Neural cell (in vitro differentiated cells): ENCODE measurements at regions not wholly inside any gene's neighbourhood (a gene's known extent, or its start where the extent isn't known, plus 50 kb on each side); places are given as distances from the start of the nearest gene placed in this dataset.

Experiments
- CTCF ChIP-seq: fragments of 450-650 bp; IDR thresholded peaks from 2 replicates; pipeline ENCODE4 v1.5.1; 2014; ENCODE audit warnings: antibody characterized with exemption, mild to moderate bottlenecking, moderate library complexity; ENCODE audit not compliant: poor library complexity, severe bottlenecking
- MXI1 ChIP-seq: fragments of 450-650 bp; conservative IDR thresholded peaks from 2 replicates; pipeline ENCODE4 v1.6.1; 2014; ENCODE audit warnings: antibody characterized with exemption, mild to moderate bottlenecking; ENCODE audit not compliant: poor library complexity, severe bottlenecking
- TAF1 ChIP-seq: IDR thresholded peaks from 2 replicates; pipeline ENCODE4 v1.6.1; 2012; ENCODE audit warnings: low read depth

GRCh38 chr6:169052462-169052861 lies 201.2 kb downstream of the THBS2 start:
- TF ChIP-seq MXI1 (no peak), CTCF (no peak), TAF1 (no peak)
